H1 (cell line): ENCODE measurements at regions not wholly inside any gene's neighbourhood (a gene's known extent, or its start where the extent isn't known, plus 50 kb on each side); places are given as distances from the start of the nearest gene placed in this dataset.

Source experiments
- CTCF ChIA-PET: fragments of 300-600 bp; sonication (Branson Sonifier 250); formaldehyde crosslinking; loops from one replicate; lab custom pipeline; 2021; ENCODE audit not compliant: partially characterized antibody; lab: Charles Lee
- POLR2A ChIA-PET: fragments of 300-600 bp; sonication (Branson Sonifier 250); formaldehyde crosslinking; loops from one replicate; lab custom pipeline; 2021; ENCODE audit warnings: inconsistent platforms; ENCODE audit not compliant: partially characterized antibody; lab: Charles Lee
- DNase-seq, 2 experiments: peaks; one replicate each; pipeline versions ENCODE4 v3.0.0 to v3.0.0-alpha.2; 2010 to 2022; ENCODE audit warnings: low spot score in 2 of 2, low read depth in 1 of 2, mixed read lengths in 1 of 2
- FAIRE-seq: peaks from 2 replicates; lab custom pipeline; 2011; peaks lifted over from hg19 to GRCh38; lab: Jason Lieb, UNC
- H2AFZ ChIP-seq: 2 replicates; pipeline ENCODE4 v1.8.1; 2012; ENCODE audit warnings: low read length, inconsistent platforms
- H2AK5ac ChIP-seq: 2 replicates; pipeline ENCODE4 v1.6.1; 2013; ENCODE audit warnings: low read depth, low read length
- H2BK120ac ChIP-seq: replicated peaks from 2 replicates; pipeline ENCODE3; 2013; ENCODE audit warnings: low read depth, low read length, inconsistent platforms
- H2BK12ac ChIP-seq: 2 replicates; pipeline ENCODE4 v1.6.1; 2013; ENCODE audit warnings: low read depth, low read length
- H2BK15ac ChIP-seq: 2 replicates; pipeline ENCODE4 v1.6.1; 2013; ENCODE audit warnings: low read length
- H2BK20ac ChIP-seq: 2 replicates; pipeline ENCODE4 v1.6.1; 2013; ENCODE audit warnings: low read length
- H2BK5ac ChIP-seq: 2 replicates; pipeline ENCODE4 v1.6.1; 2013; ENCODE audit warnings: low read depth, low read length
- H3K14ac ChIP-seq: 2 replicates; pipeline ENCODE4 v1.6.1; 2013; ENCODE audit warnings: inconsistent platforms; ENCODE audit not compliant: insufficient read length
- H3K18ac ChIP-seq: 2 replicates; pipeline ENCODE4 v1.6.1; 2013; ENCODE audit warnings: low read length; ENCODE audit errors: extremely low read depth
- H3K23ac ChIP-seq: 2 replicates; pipeline ENCODE4 v1.6.1; 2013; ENCODE audit warnings: inconsistent platforms; ENCODE audit not compliant: insufficient read length
- H3K23me2 ChIP-seq: 2 replicates; pipeline ENCODE4 v1.6.1; 2013; ENCODE audit warnings: low read depth, low read length
- H3K27ac ChIP-seq: 2 replicates; pipeline ENCODE4 v1.6.1; 2011; ENCODE audit warnings: low read depth, low read length, inconsistent platforms
- H3K27me3 ChIP-seq, 4 experiments: replicated peaks in 1 of 4; 1 replicate in 1 of 4; 2 replicates in 3 of 4; pipeline versions ENCODE4 v1.6.1 to v1.8.1; 2011 to 2013; ENCODE audit warnings: low read length in 3 of 4, mild to moderate bottlenecking in 3 of 4, inconsistent platforms in 2 of 4, mixed read lengths in 2 of 4, moderate library complexity in 1 of 4; ENCODE audit not compliant: control insufficient read depth in 3 of 4, insufficient read depth in 3 of 4; ENCODE audit errors: extremely low read depth in 1 of 4
- H3K36me3 ChIP-seq, 4 experiments: 2 replicates each; pipeline versions ENCODE4 v1.6.1 to v1.8.1; 2011 to 2013; ENCODE audit warnings: mild to moderate bottlenecking in 4 of 4, low read length in 3 of 4, moderate library complexity in 2 of 4, control low read depth in 1 of 4, inconsistent platforms in 1 of 4; ENCODE audit not compliant: insufficient read depth in 4 of 4, control insufficient read depth in 2 of 4
- H3K4ac ChIP-seq: replicated peaks from 2 replicates; pipeline ENCODE3; 2013; ENCODE audit warnings: low read length, low read depth, mixed read lengths, inconsistent platforms; ENCODE audit not compliant: insufficient read length
- H3K4me1 ChIP-seq, 4 experiments: replicated peaks in 1 of 4; 1 replicate in 1 of 4; 2 replicates in 3 of 4; pipeline versions ENCODE4 v1.6.1 to v1.8.1; 2011 to 2013; ENCODE audit warnings: low read length in 3 of 4, inconsistent platforms in 2 of 4, mixed read lengths in 1 of 4; ENCODE audit not compliant: insufficient read depth in 4 of 4, control insufficient read depth in 3 of 4
- H3K4me2 ChIP-seq, 2 experiments: 2 replicates each; pipeline versions ENCODE4 v1.6.1 to v1.8.1; 2011 to 2013; ENCODE audit warnings: low read depth in 2 of 2, low read length in 2 of 2, control low read depth in 1 of 2, inconsistent platforms in 1 of 2, mild to moderate bottlenecking in 1 of 2; ENCODE audit not compliant: insufficient read depth in 1 of 2
- H3K4me3 ChIP-seq, 4 experiments: fragments of 200-600, 300-600 bp in 1 of 4; sonication (generic), shearing (Covaris generic), sonication (Bioruptor Twin) in 1 of 4; 2 replicates each; pipeline versions ENCODE4 v1.5.1 to v1.8.1; 2011 to 2016; ENCODE audit warnings: low read length in 4 of 4, low read depth in 3 of 4, control low read depth in 2 of 4, inconsistent platforms in 2 of 4, mild to moderate bottlenecking in 2 of 4, mixed read lengths in 1 of 4, moderate library complexity in 1 of 4; ENCODE audit not compliant: insufficient read depth in 2 of 4; ENCODE audit errors: extremely low read depth in 1 of 4
- H3K56ac ChIP-seq: replicated peaks from 2 replicates; pipeline ENCODE3; 2013; ENCODE audit warnings: low read depth, mild to moderate bottlenecking, mixed read lengths, low read length, inconsistent platforms; ENCODE audit not compliant: insufficient read length
- H3K79me1 ChIP-seq: 2 replicates; pipeline ENCODE4 v1.6.1; 2013; ENCODE audit warnings: low read depth, low read length, control low read depth
- H3K79me2 ChIP-seq, 2 experiments: 2 replicates each; pipeline versions ENCODE4 v1.6.1 to v1.8.1; 2012 to 2013; ENCODE audit warnings: low read length in 2 of 2, mild to moderate bottlenecking in 2 of 2, inconsistent platforms in 1 of 2; ENCODE audit not compliant: insufficient read depth in 2 of 2, control insufficient read depth in 1 of 2
- H3K9ac ChIP-seq, 4 experiments: replicated peaks in 1 of 4; 1 replicate in 1 of 4; 2 replicates in 3 of 4; pipeline versions ENCODE4 v1.6.1 to v1.8.1; 2011 to 2013; ENCODE audit warnings: low read depth in 3 of 4, low read length in 3 of 4, control low read depth in 2 of 4, mild to moderate bottlenecking in 2 of 4, moderate library complexity in 2 of 4, inconsistent platforms in 1 of 4; ENCODE audit errors: extremely low read depth in 1 of 4
- H3K9me3 ChIP-seq, 2 experiments: 2 replicates each; pipeline versions ENCODE4 v1.6.1 to v1.8.1; 2012 to 2013; ENCODE audit warnings: mild to moderate bottlenecking in 2 of 2, moderate library complexity in 2 of 2, control low read depth in 1 of 2, inconsistent platforms in 1 of 2, low read depth in 1 of 2, low read length in 1 of 2, mixed read lengths in 1 of 2; ENCODE audit not compliant: insufficient read depth in 2 of 2
- H4K20me1 ChIP-seq, 2 experiments: replicated peaks in 1 of 2; 2 replicates each; pipeline versions ENCODE3 to v1.8.1; 2011 to 2013; ENCODE audit warnings: inconsistent platforms in 2 of 2, low read length in 2 of 2, mild to moderate bottlenecking in 1 of 2; ENCODE audit not compliant: insufficient read depth in 2 of 2, control insufficient read depth in 1 of 2
- H4K5ac ChIP-seq: 2 replicates; pipeline ENCODE4 v1.6.1; 2013; ENCODE audit warnings: low read length, low read depth, mixed read lengths, inconsistent platforms; ENCODE audit not compliant: insufficient read length
- H4K8ac ChIP-seq: 2 replicates; pipeline ENCODE4 v1.8.0; 2013; ENCODE audit warnings: mild to moderate bottlenecking, moderate library complexity, low read length, inconsistent platforms; ENCODE audit not compliant: insufficient read depth; ENCODE audit errors: extremely low read depth
- H4K91ac ChIP-seq: replicated peaks from 2 replicates; pipeline ENCODE3; 2013; ENCODE audit warnings: low read length, mixed read lengths, inconsistent platforms; ENCODE audit not compliant: insufficient read length
- NRF1 ChIP-seq: IDR thresholded peaks from 2 replicates; pipeline ENCODE4 v1.6.1; 2011; ENCODE audit warnings: mild to moderate bottlenecking, low read depth, low read length, improper control_type of control experiment
- SP1 ChIP-seq: IDR thresholded peaks from 2 replicates; pipeline ENCODE4 v1.6.1; 2011; ENCODE audit warnings: low read depth, low read length
- WGBS, 2 experiments: shearing (Covaris generic) in 1 of 2; methylation state at CpG; one replicate each; pipeline versions ENCODE4 v1.1.6 to v1.1.7; 2013 to 2015; ENCODE audit warnings: low lambda C conversion rate in 2 of 2, mixed read lengths in 2 of 2, inconsistent platforms in 1 of 2, low coverage in 1 of 2, missing lambda C conversion rate in 1 of 2; ENCODE audit not compliant: insufficient replicate concordance in 2 of 2, insufficient coverage in 1 of 2, insufficient read length in 1 of 2; ENCODE audit errors: extremely low coverage in 1 of 2, missing lambda C conversion rate in 1 of 2; 5-methylcytosine and 5-hydroxymethylcytosine counted together

GRCh38 chr4:130183096-130183495, 1087.1 kb downstream of the C4orf33 start:
- ChIA-PET CTCF (interaction anchor here (1.3 kb wide), 1 partner anchor 141 kb away, joined by 3 read pairs; no protein-coding TSS in a partner anchor), POLR2A (interaction anchor here (0.7 kb wide), 1 partner anchor 810 kb away, joined by 3 read pairs; no protein-coding TSS in a partner anchor)
- Histone ChIP-seq H2BK120ac (no peak overlapping the region), H3K27ac (no peak overlapping the region), H4K5ac (no peak overlapping the region), H3K27me3 (no peaks in the 10 kb centered on the region), H2AFZ (no peak overlapping the region), H4K8ac (no peak overlapping the region), H3K56ac (no peak overlapping the region), H3K14ac (no peak overlapping the region), H2BK20ac (no peak overlapping the region), H3K23me2 (no peaks in the 10 kb centered on the region), H4K91ac (no peak overlapping the region), H3K4me2 (no peak overlapping the region), H3K79me2 (no peaks in the 10 kb centered on the region), H3K4me1 (peaks cover 0 to 8% (median 0%) of the 10 kb centered on the region in 4 experiments; a peak in 2 of 7 replicates), H3K23ac (no peak overlapping the region), H3K4me3 (no peak overlapping the region), H3K9ac (no peak overlapping the region), H2BK15ac (no peak overlapping the region), H2AK5ac (no peak overlapping the region), H3K4ac (no peak overlapping the region), H4K20me1 (no peaks in the 10 kb centered on the region), H2BK12ac (no peak overlapping the region), H3K36me3 (no peaks in the 10 kb centered on the region), H3K9me3 (no peaks in the 10 kb centered on the region), H3K79me1 (no peaks in the 10 kb centered on the region), H3K18ac (no peak overlapping the region), H2BK5ac (no peak overlapping the region)
- 83 to 100% methylated on average over 1 to 2 of the region's 2 CpGs for WGBS, 2 experiments
- FAIRE-seq (no peak), DNase-seq (no peak)
- TF ChIP-seq NRF1 (no peak), SP1 (no peak)
